PC-3 (cell line): ENCODE measurements at regions not wholly inside any gene's neighbourhood (a gene's known extent, or its start where the extent isn't known, plus 50 kb on each side); places are given as distances from the start of the nearest gene placed in this dataset.
"Not testable (repeated sequence)": the region's sequence is repeated elsewhere in the genome, so short reads cannot be mapped to it uniquely, and the experiment has no call there.

ENCODE experiments used
- ATAC-seq: fragments of 200-7000 bp; cut with Tn5 transposase; 2 replicates; pipeline ENCODE4 v1.9.1; 2020; ENCODE audit warnings: mild to moderate bottlenecking, moderate library complexity
- BruUV-seq: library from RNA; stranded (reverse); fragments of 400-500 nt; replicated peaks from 2 replicates; lab custom pipeline; 2021; lab: Mats Ljungman, UMichigan
- CTCF ChIA-PET: fragments of 300-600 bp; sonication (Branson Sonifier 250); formaldehyde crosslinking; loops from one replicate; lab custom pipeline; 2022; ENCODE audit warnings: antibody characterized with exemption; lab: Charles Lee
- POLR2A ChIA-PET: fragments of 300-600 bp; sonication (Branson Sonifier 250); formaldehyde crosslinking; loops from one replicate; lab custom pipeline; 2022; ENCODE audit warnings: antibody characterized with exemption; ENCODE audit not compliant: unreplicated experiment; lab: Charles Lee
- DNase-seq: peaks from one replicate; pipeline ENCODE4 v3.0.0-alpha.2; 2015
- H2AFZ ChIP-seq: fragments of 300-600 bp; sonication (generic); 2 replicates; pipeline ENCODE4 v1.6.0; 2016; ENCODE audit warnings: antibody characterized with exemption, low read length
- H3F3A ChIP-seq: fragments of 300-600 bp; sonication (generic); one replicate; pipeline ENCODE4 v1.6.0; 2017; ENCODE audit warnings: antibody characterized with exemption, low read length, control low read depth, mild to moderate bottlenecking; ENCODE audit not compliant: unreplicated experiment
- H3K27ac ChIP-seq: fragments of 300-600 bp; sonication (generic); 2 replicates; pipeline ENCODE4 v1.5.1; 2016; ENCODE audit warnings: mild to moderate bottlenecking, low read length
- H3K27me3 ChIP-seq: fragments of 300-600 bp; sonication (generic); 2 replicates; pipeline ENCODE4 v1.6.1; 2016; ENCODE audit warnings: low read length, mixed read lengths
- H3K36me3 ChIP-seq: fragments of 300-600 bp; sonication (generic); 2 replicates; pipeline ENCODE4 v1.6.1; 2016; ENCODE audit warnings: low read depth, mixed run types, low read length, mixed read lengths
- H3K4me1 ChIP-seq: fragments of 300-600 bp; sonication (generic); 2 replicates; pipeline ENCODE4 v1.5.1; 2016; ENCODE audit warnings: low read length; ENCODE audit not compliant: insufficient read depth
- H3K4me2 ChIP-seq: fragments of 300-600 bp; sonication (generic); 2 replicates; pipeline ENCODE4 v1.6.0; 2016; ENCODE audit warnings: low read length
- H3K4me3 ChIP-seq: fragments of 300-600 bp; sonication (generic); 2 replicates; pipeline ENCODE4 v1.5.1; 2016; ENCODE audit warnings: mild to moderate bottlenecking, low read length, mixed read lengths
- H3K79me2 ChIP-seq: fragments of 300-600 bp; sonication (generic); 2 replicates; pipeline ENCODE4 v1.6.1; 2017; ENCODE audit warnings: low read length, mixed read lengths
- H3K9ac ChIP-seq: fragments of 300-600 bp; sonication (generic); 2 replicates; pipeline ENCODE4 v1.6.0; 2016; ENCODE audit warnings: mild to moderate bottlenecking, low read length
- H3K9me2 ChIP-seq: fragments of 300-600 bp; sonication (generic); replicated peaks from 2 replicates; pipeline ENCODE4 v1.6.1; 2016; ENCODE audit warnings: mixed run types, low read length, mixed read lengths
- H3K9me3 ChIP-seq: fragments of 300-600 bp; sonication (generic); 2 replicates; pipeline ENCODE4 v1.6.1; 2016; ENCODE audit warnings: low read length, mixed read lengths
- H4K20me1 ChIP-seq: fragments of 300-600 bp; sonication (generic); 2 replicates; pipeline ENCODE4 v1.6.1; 2016; ENCODE audit warnings: low read length, mixed read lengths
- EZH2 ChIP-seq: fragments of 300-600 bp; sonication (generic); IDR thresholded peaks from one replicate; pipeline ENCODE4 v1.6.1; 2017; ENCODE audit warnings: antibody characterized with exemption, mild to moderate bottlenecking, low read length; ENCODE audit not compliant: unreplicated experiment
- EZH2phosphoT487 ChIP-seq: fragments of 300-600 bp; sonication (generic); IDR thresholded peaks from 2 replicates; pipeline ENCODE4 v1.6.1; 2018; ENCODE audit warnings: mild to moderate bottlenecking, antibody characterized with exemption, low read length, borderline replicate concordance
- intact Hi-C: fragments of 100-400 bp; cut with micrococcal nuclease; formaldehyde crosslinking; loops from 2 replicates; pipeline ENCODE4 v1.9.0; 2023
- TF ChIP-seq, protein P1 (sequence below): fragments of 300-600 bp; sonication (generic); conservative IDR thresholded peaks from 2 replicates; pipeline ENCODE4 v1.5.1; 2017; ENCODE audit warnings: antibody characterized with exemption, low read depth, mild to moderate bottlenecking, low read length

DNA sequence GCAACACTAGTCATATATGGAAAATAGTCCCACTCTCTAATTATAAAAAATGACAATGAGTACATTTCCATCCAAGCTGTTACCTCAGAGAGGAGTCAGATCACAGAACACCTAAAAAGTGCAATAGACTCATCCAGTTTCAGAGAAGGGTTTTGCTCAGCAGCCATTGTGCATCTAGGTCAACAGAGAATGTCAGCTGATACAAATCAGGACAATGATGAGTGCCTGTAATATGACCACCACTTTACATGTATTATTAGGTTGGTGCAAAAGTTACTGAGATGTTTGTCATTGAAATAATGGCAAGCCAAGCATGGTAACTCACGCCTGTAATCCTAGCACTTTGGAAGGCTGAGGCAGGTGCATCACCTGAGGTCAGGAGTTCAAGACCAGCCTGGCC is 164.1 kb upstream of the TTC29 start:
- Histone ChIP-seq H3K9me2 (no peaks in the 10 kb centered on the region), H3K27ac (no peak overlapping the region), H3K4me3 (no peak overlapping the region), H3K27me3 (no peaks in the 10 kb centered on the region), H3K79me2 (no peaks in the 10 kb centered on the region), H2AFZ (no peak overlapping the region), H3K36me3 (no peaks in the 10 kb centered on the region), H3K9ac (no peak overlapping the region), H3K9me3 (no peaks in the 10 kb centered on the region), H4K20me1 (no peaks in the 10 kb centered on the region), H3F3A (no peaks in the 10 kb centered on the region), H3K4me2 (no peak overlapping the region), H3K4me1 (no peaks in the 10 kb centered on the region)
- TF ChIP-seq, protein P1, sequence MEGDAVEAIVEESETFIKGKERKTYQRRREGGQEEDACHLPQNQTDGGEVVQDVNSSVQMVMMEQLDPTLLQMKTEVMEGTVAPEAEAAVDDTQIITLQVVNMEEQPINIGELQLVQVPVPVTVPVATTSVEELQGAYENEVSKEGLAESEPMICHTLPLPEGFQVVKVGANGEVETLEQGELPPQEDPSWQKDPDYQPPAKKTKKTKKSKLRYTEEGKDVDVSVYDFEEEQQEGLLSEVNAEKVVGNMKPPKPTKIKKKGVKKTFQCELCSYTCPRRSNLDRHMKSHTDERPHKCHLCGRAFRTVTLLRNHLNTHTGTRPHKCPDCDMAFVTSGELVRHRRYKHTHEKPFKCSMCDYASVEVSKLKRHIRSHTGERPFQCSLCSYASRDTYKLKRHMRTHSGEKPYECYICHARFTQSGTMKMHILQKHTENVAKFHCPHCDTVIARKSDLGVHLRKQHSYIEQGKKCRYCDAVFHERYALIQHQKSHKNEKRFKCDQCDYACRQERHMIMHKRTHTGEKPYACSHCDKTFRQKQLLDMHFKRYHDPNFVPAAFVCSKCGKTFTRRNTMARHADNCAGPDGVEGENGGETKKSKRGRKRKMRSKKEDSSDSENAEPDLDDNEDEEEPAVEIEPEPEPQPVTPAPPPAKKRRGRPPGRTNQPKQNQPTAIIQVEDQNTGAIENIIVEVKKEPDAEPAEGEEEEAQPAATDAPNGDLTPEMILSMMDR = no peak
- no peak for TF ChIP-seq EZH2
- TF ChIP-seq EZH2phosphoT487 = no peak
- ATAC-seq (no peak), DNase-seq (no peak)
- ChIA-PET CTCF (no interaction called here), POLR2A (no interaction called here)
- BruUV-seq = no TSS peak
- intact Hi-C loops = loop anchor here (2.0 to 5.0 kb wide), 3 partner anchors 48 to 758 kb away; no protein-coding TSS in a partner anchor

DNA sequence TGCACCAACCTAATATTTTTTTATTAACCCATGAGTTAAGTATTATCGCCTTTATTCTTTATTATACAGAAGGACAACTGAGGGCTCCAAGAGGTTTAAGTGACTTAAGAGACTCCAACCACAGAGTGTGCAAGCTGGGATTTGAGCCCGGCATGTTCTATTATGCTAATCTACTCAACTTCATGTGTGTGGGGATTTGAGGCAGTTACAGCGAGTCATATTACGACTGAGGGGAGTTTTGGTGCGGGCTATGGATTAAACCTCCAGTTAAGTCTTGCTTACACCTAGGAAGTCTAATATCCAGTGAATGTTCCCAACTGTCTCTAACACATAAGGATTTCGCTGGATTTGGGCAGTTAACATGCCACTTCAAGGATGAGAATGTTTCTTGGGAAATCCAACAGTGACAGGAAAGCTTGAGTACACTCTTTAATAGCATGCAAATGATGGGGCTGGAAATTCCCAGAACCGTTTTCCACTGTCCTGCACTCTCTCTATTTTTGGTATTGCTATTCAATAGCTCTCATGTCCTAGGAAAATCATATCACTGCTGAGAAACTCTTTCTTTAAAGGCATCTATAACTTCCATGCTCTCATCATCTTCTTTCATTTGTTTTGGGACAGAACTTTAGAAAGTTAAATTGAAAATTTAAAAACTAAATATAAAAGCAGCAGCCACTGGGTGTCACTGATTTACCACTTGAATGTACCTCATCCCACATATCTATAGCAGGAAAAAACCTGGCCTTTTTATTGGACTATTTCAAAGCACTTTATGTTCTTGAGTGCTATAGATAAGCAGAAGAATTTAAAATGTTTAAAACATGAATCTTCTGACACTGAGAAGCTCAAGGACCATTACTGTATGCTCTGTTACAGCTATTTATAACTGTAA is 165.1 kb upstream of the TTC29 start:
- peak; percentile 38; the same call in 1 of the 2 replicates for ATAC-seq
- no peak overlapping the region for H2AFZ ChIP-seq
- no TSS peak for BruUV-seq
- no peak overlapping the region for H3K4me2 ChIP-seq
- H3K36me3 ChIP-seq = no peaks in the 10 kb centered on the region
- POLR2A ChIA-PET = no interaction called here
- no peak overlapping the region for H3K27ac ChIP-seq
- TF ChIP-seq EZH2 = no peak
- TF ChIP-seq, protein P1 = peak; percentile 59
- H4K20me1 ChIP-seq = no peaks in the 10 kb centered on the region
- H3F3A ChIP-seq = no peaks in the 10 kb centered on the region
- H3K4me1 ChIP-seq = no peaks in the 10 kb centered on the region
- no peaks in the 10 kb centered on the region for H3K79me2 ChIP-seq
- no peak overlapping the region for H3K9ac ChIP-seq
- peak; percentile 43 for DNase-seq
- no peaks in the 10 kb centered on the region for H3K27me3 ChIP-seq
- CTCF ChIA-PET = no interaction called here
- no peak overlapping the region for H3K4me3 ChIP-seq
- intact Hi-C loops = loop anchor here (1.0 to 5.0 kb wide), 4 partner anchors 47 to 757 kb away; no protein-coding TSS in a partner anchor
- no peaks in the 10 kb centered on the region for H3K9me2 ChIP-seq
- H3K9me3 ChIP-seq = no peaks in the 10 kb centered on the region

DNA sequence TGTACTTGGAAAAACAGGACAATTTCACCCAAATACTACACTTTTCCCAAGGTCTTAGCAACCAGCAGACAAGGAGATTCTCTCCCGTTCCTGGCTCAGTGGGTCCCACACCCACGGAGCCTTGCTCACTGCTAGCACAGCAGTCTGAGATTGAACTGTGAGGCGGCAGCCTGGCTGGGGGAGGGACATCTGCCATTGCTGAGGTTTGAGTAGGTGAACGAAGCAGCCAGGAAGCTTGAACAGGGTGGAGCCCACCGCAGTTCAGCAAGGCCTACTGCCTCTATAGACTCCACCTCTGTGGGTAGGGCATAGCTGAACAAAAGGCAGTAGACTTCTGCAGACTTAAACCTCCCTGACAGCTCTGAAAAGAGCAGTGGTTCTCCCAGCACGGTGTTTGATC is 166.5 kb upstream of the TTC29 start:
- not testable (repeated sequence) for H3K79me2 ChIP-seq, H3K27me3 ChIP-seq, H3K4me1 ChIP-seq, BruUV-seq, H3K9me2 ChIP-seq, ATAC-seq, DNase-seq, H4K20me1 ChIP-seq, H2AFZ ChIP-seq, H3K9ac ChIP-seq, H3K4me3 ChIP-seq, H3K27ac ChIP-seq, H3F3A ChIP-seq, H3K4me2 ChIP-seq, H3K36me3 ChIP-seq, H3K9me3 ChIP-seq
- intact Hi-C loops = loop anchor here (5.0 kb wide), 2 partner anchors 45 to 755 kb away; no protein-coding TSS in a partner anchor
- CTCF ChIA-PET = interaction anchor here (0.8 kb wide), 1 partner anchor 477 kb away, joined by 3 read pairs; no protein-coding TSS in a partner anchor
- POLR2A ChIA-PET = interaction anchor here (0.6 kb wide), 1 partner anchor 11 kb away, joined by 3 read pairs; no protein-coding TSS in a partner anchor
